Endothelial cell of umbilical vein (primary cell): ENCODE measurements at regions not wholly inside any gene's neighbourhood (a gene's known extent, or its start where the extent isn't known, plus 50 kb on each side); places are given as distances from the start of the nearest gene placed in this dataset.

ENCODE experiments used
- BruUV-seq: library from RNA; stranded (reverse); fragments of 400-500 nt; replicated peaks from 2 replicates; lab custom pipeline; 2021; lab: Mats Ljungman, UMichigan
- CTCF ChIA-PET: fragments of 300-600, 350-600 bp; sonication (Branson Sonifier 250); formaldehyde crosslinking; loops from one replicate; lab custom pipeline; 2021; ENCODE audit warnings: antibody characterized with exemption, inconsistent platforms; lab: Charles Lee
- POLR2A ChIA-PET: fragments of 300-600, 350-600 bp; sonication (Branson Sonifier 250); formaldehyde crosslinking; loops from one replicate; lab custom pipeline; 2021; ENCODE audit warnings: antibody characterized with exemption, inconsistent platforms; lab: Charles Lee
- DNase-seq: peaks from one replicate; pipeline ENCODE4 v3.0.0-alpha.2; 2011; ENCODE audit warnings: low read depth, low spot score
- FAIRE-seq: peaks from 2 replicates; lab custom pipeline; 2011; peaks lifted over from hg19 to GRCh38; lab: Jason Lieb, UNC
- H2AFZ ChIP-seq: 2 replicates; pipeline ENCODE4 v1.6.0; 2012; ENCODE audit warnings: low read depth, low read length, control low read depth, inconsistent platforms
- H3K27ac ChIP-seq: 2 replicates; pipeline ENCODE4 v1.5.1; 2011; ENCODE audit warnings: low read depth, mild to moderate bottlenecking, control low read depth, low read length, moderate library complexity; ENCODE audit not compliant: insufficient read depth
- H3K27me3 ChIP-seq, 2 experiments: 2 replicates each; pipeline versions ENCODE4 v1.6.0 to v1.6.1; 2011; ENCODE audit warnings: low read length in 2 of 2, mixed read lengths in 1 of 2; ENCODE audit not compliant: control insufficient read depth in 2 of 2, insufficient read depth in 2 of 2
- H3K36me3 ChIP-seq, 2 experiments: 2 replicates in 1 of 2; 3 replicates in 1 of 2; pipeline ENCODE4 v1.5.1; 2011; ENCODE audit warnings: low read length in 2 of 2, mild to moderate bottlenecking in 1 of 2, moderate library complexity in 1 of 2; ENCODE audit not compliant: control insufficient read depth in 2 of 2, insufficient read depth in 2 of 2; ENCODE audit errors: extremely low read depth in 1 of 2
- H3K4me1 ChIP-seq: 3 replicates; pipeline ENCODE4 v1.5.1; 2011; ENCODE audit warnings: mild to moderate bottlenecking, low read length; ENCODE audit not compliant: control insufficient read depth, insufficient read depth; ENCODE audit errors: extremely low read depth
- H3K4me2 ChIP-seq: 2 replicates; pipeline ENCODE4 v1.6.1; 2011; ENCODE audit warnings: low read length, control low read depth, mixed read lengths; ENCODE audit not compliant: insufficient read depth
- H3K4me3 ChIP-seq, 3 experiments: fragments of 200-600 bp in 1 of 3; sonication (generic), shearing (Covaris generic) in 1 of 3; replicated peaks in 1 of 3; 2 replicates each; pipeline ENCODE4 v1.5.1; 2011 to 2016; ENCODE audit warnings: control low read depth in 3 of 3, low read length in 3 of 3, mild to moderate bottlenecking in 2 of 3, inconsistent platforms in 1 of 3, low read depth in 1 of 3, moderate library complexity in 1 of 3; ENCODE audit not compliant: insufficient read depth in 1 of 3
- H3K79me2 ChIP-seq: 2 replicates; pipeline ENCODE4 v1.6.0; 2012; ENCODE audit warnings: low read length, inconsistent platforms; ENCODE audit not compliant: control insufficient read depth, insufficient read depth
- H3K9ac ChIP-seq: replicated peaks from 2 replicates; pipeline ENCODE3; 2011; ENCODE audit warnings: low read length, control low read depth; ENCODE audit not compliant: insufficient read depth; ENCODE audit errors: extremely low read depth
- H3K9me1 ChIP-seq: replicated peaks from 3 replicates; pipeline ENCODE4 v1.6.0; 2011; ENCODE audit warnings: mild to moderate bottlenecking, low read length; ENCODE audit not compliant: control insufficient read depth, insufficient read depth; ENCODE audit errors: extremely low read depth
- H3K9me3 ChIP-seq: replicated peaks from 2 replicates; pipeline ENCODE4 v1.5.1; 2012; ENCODE audit warnings: low read length, inconsistent platforms; ENCODE audit not compliant: control insufficient read depth, insufficient read depth
- H4K20me1 ChIP-seq: replicated peaks from 2 replicates; pipeline ENCODE3; 2011; ENCODE audit warnings: mild to moderate bottlenecking, low read length; ENCODE audit not compliant: control insufficient read depth, insufficient read depth; ENCODE audit errors: extremely low read depth
- EZH2 ChIP-seq: IDR thresholded peaks from 2 replicates; pipeline ENCODE4 v1.6.1; 2012; ENCODE audit warnings: borderline replicate concordance, low read depth, mild to moderate bottlenecking, moderate library complexity, low read length, inconsistent platforms; ENCODE audit not compliant: severe bottlenecking
- FOS ChIP-seq: IDR thresholded peaks from 2 replicates; pipeline ENCODE4 v1.6.1; 2011; ENCODE audit warnings: mild to moderate bottlenecking, low read length, moderate library complexity, borderline replicate concordance; ENCODE audit not compliant: insufficient read depth
- GATA2 ChIP-seq: IDR thresholded peaks from 2 replicates; pipeline ENCODE4 v1.7.0; 2011; ENCODE audit warnings: low read depth, mild to moderate bottlenecking, moderate library complexity, mixed read lengths, low read length; ENCODE audit not compliant: insufficient read length, insufficient read depth
- JUN ChIP-seq: IDR thresholded peaks from 2 replicates; pipeline ENCODE4 v1.6.1; 2011; ENCODE audit warnings: borderline replicate concordance, low read depth; ENCODE audit not compliant: insufficient read length, insufficient read depth
- MYC ChIP-seq: IDR thresholded peaks from one replicate; pipeline ENCODE4 v1.6.1; 2011; ENCODE audit warnings: mild to moderate bottlenecking, low read depth, low read length
- POLR2A ChIP-seq: IDR thresholded peaks from 2 replicates; pipeline ENCODE4 v1.6.1; 2012; ENCODE audit warnings: low read depth, mild to moderate bottlenecking, control low read depth, low read length
- POLR2AphosphoS5 ChIP-seq: IDR thresholded peaks from 2 replicates; pipeline ENCODE4 v1.6.1; 2012; ENCODE audit warnings: low read depth, mild to moderate bottlenecking, control low read depth, low read length, moderate library complexity; ENCODE audit not compliant: insufficient read depth
- dilution Hi-C: fragments of 300-500 bp; cut with MboI; formaldehyde crosslinking; loops from one replicate; pipeline ENCODE4 v1.15.0; 2019; ENCODE audit warnings: low sequenced_read_pairs; ENCODE audit not compliant: extremely low pct_ligation_motif_present
- intact Hi-C: fragments of 100-400 bp; cut with micrococcal nuclease; formaldehyde crosslinking; loops from one replicate; pipeline ENCODE4 v1.10.0; 2022
- TF ChIP-seq, protein P1 (sequence below), 2 donors: IDR thresholded peaks; 1 replicate in 1 of 2; 2 replicates in 1 of 2; pipeline ENCODE4 v1.5.1; 2011; ENCODE audit warnings: low read length in 2 of 2, mild to moderate bottlenecking in 2 of 2, moderate library complexity in 2 of 2, control low read depth in 1 of 2, inconsistent platforms in 1 of 2, low read depth in 1 of 2; ENCODE audit not compliant: insufficient read depth in 1 of 2; ENCODE audit errors: extremely low read depth in 1 of 2
- TF ChIP-seq, protein P2 (sequence below): IDR thresholded peaks from 2 replicates; pipeline ENCODE4 v1.6.1; 2011; ENCODE audit not compliant: insufficient read depth, insufficient read length

DNA sequence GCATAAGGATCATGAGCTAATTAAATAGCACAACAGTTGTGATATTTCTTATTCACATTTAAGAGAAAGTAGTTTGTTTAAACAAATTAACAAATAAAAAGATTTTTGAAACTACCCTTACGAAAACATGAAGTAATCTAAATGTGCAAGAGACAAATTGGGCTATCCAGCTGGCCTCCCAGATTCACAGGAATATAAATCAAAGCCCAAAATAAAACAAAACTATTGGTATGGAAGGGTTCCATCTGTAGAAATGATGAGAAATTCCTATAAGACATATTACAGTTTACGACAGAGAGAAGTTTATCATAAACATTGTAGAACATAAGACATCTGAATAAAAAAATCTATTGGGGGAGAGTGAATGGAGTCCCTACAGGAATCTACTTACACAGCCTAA lies 1125.1 kb downstream of the TDRD15 start:
- H3K27ac ChIP-seq: no peak overlapping the region
- H3K4me3 ChIP-seq: no peak overlapping the region
- dilution Hi-C loops (no loop called here), intact Hi-C loops (no loop called here)
- H3K4me1 ChIP-seq: no peaks in the 10 kb centered on the region
- TF ChIP-seq GATA2: no peak
- no peak for TF ChIP-seq JUN
- no peak for TF ChIP-seq MYC
- TF ChIP-seq POLR2A: no peak
- TF ChIP-seq, protein P1, sequence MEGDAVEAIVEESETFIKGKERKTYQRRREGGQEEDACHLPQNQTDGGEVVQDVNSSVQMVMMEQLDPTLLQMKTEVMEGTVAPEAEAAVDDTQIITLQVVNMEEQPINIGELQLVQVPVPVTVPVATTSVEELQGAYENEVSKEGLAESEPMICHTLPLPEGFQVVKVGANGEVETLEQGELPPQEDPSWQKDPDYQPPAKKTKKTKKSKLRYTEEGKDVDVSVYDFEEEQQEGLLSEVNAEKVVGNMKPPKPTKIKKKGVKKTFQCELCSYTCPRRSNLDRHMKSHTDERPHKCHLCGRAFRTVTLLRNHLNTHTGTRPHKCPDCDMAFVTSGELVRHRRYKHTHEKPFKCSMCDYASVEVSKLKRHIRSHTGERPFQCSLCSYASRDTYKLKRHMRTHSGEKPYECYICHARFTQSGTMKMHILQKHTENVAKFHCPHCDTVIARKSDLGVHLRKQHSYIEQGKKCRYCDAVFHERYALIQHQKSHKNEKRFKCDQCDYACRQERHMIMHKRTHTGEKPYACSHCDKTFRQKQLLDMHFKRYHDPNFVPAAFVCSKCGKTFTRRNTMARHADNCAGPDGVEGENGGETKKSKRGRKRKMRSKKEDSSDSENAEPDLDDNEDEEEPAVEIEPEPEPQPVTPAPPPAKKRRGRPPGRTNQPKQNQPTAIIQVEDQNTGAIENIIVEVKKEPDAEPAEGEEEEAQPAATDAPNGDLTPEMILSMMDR (IDR thresholded peaks at IDR 0.05; ENCODE audit: extremely low read depth in 1 of 2, insufficient read depth in 1 of 2, low read depth in 1 of 2, low read length in 2 of 2): no peak
- TF ChIP-seq EZH2: no peak
- TF ChIP-seq FOS: no peak
- TF ChIP-seq, protein P2, sequence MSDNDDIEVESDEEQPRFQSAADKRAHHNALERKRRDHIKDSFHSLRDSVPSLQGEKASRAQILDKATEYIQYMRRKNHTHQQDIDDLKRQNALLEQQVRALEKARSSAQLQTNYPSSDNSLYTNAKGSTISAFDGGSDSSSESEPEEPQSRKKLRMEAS: no peak
- no peak for TF ChIP-seq POLR2AphosphoS5
- ChIA-PET CTCF (no interaction called here), POLR2A (no interaction called here)
- H3K27me3 ChIP-seq: no peaks in the 10 kb centered on the region
- no peak overlapping the region for H2AFZ ChIP-seq
- H3K79me2 ChIP-seq: no peaks in the 10 kb centered on the region
- no peak overlapping the region for H3K9ac ChIP-seq
- FAIRE-seq: no peak
- BruUV-seq: no TSS peak
- H3K36me3 ChIP-seq: no peaks in the 10 kb centered on the region
- no peak for DNase-seq
- no peaks in the 10 kb centered on the region for H4K20me1 ChIP-seq
- peaks cover 2% of the 10 kb centered on the region for H3K9me3 ChIP-seq
- H3K9me1 ChIP-seq: no peaks in the 10 kb centered on the region
- H3K4me2 ChIP-seq: no peak overlapping the region
